ENCODE measurements at regions not wholly inside any gene's neighbourhood (a gene's known extent, or its start where the extent isn't known, plus 50 kb on each side); places are given as distances from the start of the nearest gene placed in this dataset.

DNA sequence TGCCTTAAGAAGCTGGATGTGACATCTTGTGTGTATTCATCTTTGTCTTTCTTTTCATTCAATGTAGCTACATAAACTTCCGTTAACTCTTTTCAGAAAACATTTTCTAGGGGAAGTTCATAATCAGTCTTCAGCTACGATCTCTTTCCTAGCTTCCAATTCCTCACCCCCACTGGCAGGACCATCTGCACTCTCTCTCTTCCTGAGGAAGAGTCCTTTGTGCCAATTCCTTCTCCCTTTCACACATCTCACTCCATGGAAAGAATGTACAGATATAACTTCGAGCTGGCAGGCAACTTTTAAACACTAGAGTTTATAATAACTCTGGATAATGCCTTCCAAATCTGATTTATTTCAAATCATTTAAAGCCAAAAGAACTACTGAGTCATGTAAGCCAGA is 495.7 kb downstream of the GALC start:
- DNase-seq = no peak

DNA sequence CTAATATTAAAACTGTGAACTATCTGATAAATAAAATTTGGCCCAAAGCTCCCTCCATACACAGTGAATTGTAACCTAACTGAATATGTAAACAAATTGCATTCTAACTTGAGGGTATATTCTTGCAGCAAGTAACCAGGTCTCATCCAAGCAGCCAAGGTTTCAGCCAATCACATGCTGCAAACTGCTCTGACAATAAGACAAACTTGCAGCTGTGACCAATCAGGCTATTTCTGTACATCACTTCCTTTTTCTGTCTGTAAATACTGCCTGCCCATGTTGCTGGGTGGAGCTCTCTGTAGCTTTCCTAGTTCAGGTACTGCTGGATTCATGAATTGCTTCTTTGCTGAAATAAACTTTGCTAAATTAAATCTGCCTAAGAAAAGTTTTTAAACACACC is 499.0 kb downstream of the GALC start:
- no peak for DNase-seq

DNA sequence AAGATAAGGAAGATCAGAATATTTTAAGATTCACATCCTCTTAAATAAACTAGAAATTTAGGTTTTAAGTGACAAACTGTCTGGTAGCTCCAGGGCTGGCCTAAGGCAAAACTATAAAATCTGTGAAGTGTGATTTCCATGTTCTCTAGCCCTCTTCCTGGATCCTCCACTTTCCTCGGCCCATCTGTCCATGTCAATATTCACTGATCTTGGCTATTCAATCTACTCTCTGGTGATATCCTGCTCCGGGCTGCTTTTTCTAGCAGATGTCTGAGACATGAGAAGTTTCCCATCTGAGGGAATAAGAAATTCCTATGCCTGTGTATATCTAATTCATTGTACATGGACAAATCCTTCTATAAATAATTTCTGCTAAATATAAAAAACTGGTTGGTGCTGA is 500.4 kb downstream of the GALC start:
- DNase-seq = no peak

- no peak for DNase-seq
Measured at GRCh38 chr14:87491816-87492215, 501.2 kb downstream of the GALC start.

GRCh38 chr14:87489196-87489819 is 503.7 kb downstream of the GALC start:
- no peak for DNase-seq

DNA sequence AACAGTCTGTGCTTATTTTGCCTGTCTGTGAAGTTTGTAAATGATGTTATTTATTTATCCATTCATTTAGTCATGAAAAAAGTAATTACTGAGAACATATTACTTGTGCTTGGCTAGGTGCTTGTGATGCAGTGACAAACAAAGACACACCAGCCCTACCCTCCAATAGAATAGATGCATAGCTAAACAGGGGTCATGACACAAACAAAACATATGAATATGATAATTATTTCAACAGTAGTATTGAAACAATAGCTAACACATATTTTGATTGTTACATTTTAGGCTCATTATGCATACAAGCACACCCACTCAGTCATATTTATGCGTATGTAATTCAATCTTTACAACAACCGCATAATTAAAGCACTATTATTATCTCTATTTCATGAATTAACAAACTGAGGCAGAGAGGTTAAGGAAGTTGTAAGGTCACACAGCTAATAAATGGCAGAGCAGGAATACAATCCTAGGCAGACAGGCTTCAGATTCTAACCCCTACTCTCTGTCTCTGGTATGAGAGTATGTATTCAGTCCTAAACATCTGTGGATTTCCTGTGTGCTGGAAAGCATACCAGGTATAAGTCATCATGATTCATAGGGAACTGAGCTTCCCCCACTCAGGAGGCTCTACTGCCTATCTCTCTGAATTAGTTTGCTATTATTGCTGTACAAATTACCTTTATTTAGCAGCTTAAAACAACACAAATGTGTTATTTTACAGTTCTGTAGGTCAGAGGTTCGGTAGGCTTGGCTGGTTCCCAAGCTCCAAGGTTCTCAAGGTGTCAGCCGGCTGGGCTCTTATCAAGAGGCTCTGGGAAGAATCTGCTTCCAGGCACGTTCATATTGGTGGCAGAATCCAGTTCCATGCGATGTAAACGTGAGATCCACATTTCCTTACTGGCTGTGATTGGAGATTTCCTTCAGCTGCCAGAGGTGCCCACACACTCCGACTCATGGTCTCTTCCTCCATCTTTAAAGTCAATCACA is 509.4 kb downstream of the GALC start:
- no peak for DNase-seq

DNA sequence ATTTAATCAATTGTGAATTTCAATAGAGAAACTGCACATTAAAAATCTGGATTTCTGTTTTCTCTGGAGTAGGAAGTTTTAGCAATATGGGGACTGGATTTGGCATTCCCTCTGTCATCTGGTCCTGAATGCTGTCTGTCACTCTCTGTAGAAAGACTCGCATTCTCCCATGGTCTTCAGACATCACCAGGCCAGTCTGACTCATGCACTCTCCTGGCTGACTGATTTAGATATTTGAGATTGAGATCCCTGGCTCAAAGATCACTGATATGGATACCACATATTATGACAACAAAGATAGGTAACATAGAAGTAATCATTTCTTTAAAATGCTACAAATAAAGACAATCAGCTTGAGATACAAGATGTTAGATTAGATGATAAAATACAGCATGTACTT is 524.5 kb downstream of the GALC start:
- DNase-seq = no peak

- DNase-seq = no peak
Measured at GRCh38 chr14:87467578-87467977, 525.4 kb downstream of the GALC start.

DNA sequence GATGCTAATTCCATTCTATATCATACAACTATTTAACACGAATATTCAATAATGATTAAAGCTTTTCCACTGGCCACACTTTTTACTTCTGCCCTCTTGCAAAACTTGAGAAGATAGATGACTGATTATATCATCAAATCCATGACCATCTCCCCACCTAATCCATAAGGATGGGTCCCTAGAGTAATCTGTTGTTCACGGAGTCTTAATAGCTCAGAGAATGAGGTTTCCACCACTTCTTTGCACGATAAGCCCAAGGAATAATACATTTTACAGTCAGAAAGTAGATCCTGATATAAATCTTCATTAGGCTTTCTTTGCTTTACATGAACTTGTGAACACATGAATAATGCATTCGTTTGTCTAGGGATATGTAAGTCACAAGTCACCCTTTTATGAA is 527.2 kb downstream of the GALC start:
- DNase-seq = no peak

DNA sequence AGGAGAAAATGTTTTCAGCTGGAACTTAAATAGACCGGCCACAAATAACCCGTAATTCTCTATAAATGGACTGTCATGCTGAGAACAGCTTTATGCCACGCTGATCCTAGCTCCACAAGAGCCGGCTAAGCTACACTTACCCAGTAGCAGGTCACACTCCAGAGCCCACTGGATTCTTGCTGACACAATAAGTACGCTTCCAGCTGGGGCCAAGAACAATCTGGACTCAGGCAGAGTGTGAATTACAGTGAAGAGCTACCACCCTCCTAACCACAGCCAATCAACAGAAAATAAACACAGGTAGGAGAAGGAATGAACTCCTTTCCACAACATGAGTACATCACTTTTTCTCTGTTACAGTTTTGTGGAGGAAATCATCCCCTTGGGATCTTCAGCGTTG is 531.3 kb downstream of the GALC start:
- DNase-seq = no peak

GRCh38 chr14:87457720-87458119 is 535.3 kb downstream of the GALC start:
- DNase-seq = no peak

DNA sequence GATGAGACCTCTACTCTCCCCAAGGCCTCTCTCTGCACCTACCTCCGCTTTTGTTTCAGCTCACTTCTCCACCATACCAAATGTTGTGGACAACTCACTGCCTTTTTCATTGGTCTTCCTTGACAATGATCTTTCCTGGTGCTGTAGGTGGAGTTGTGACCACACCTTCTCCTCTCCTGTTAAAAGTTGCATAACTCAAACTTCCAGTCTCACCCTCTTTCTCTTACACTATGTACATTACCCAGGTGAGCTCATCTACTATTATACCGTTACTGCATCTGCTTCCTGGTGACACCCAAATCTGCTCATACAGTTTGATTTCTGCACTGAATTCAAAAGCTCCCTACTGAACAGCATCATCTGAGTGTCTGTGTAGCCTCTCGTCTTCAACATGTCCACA is 542.8 kb downstream of the GALC start:
- DNase-seq = no peak

DNA sequence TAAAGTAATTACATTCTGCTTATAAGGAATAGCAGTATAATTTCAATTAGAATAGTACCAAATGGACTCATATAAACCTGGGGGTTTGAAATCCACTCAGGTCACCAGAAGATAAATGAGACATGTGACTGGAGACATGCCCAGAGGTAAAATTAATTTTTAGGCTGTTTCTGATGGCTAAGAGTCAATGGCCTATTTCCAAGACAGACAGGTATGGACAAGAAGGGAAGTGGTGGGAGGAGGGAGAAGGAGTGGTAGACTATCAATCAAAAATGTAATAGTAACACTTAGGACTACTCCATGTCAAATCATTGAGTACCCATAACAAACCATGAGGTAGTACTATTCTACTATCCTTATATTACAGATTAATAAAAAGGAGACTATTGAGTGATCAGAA is 544.0 kb downstream of the GALC start:
- no peak for DNase-seq

DNA sequence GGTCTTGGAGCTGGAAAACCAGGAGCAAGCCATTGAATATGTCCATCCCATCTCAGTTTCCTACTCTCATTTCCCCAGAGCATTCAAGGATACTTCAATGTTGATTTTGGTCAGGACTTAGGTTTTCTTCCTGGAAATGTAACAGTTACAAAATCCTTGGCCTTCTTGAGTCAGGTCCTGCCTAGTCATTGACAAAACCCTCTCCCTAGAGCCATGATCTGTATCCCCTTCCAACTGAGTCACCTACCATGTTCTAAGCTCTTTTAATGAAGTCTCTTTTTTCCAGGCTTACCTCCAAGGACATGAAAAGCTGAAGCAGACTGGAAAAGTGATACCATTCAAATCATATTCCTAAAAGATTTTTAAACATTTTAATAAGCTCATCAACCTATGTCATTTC is 549.2 kb downstream of the GALC start:
- no peak for DNase-seq

DNA sequence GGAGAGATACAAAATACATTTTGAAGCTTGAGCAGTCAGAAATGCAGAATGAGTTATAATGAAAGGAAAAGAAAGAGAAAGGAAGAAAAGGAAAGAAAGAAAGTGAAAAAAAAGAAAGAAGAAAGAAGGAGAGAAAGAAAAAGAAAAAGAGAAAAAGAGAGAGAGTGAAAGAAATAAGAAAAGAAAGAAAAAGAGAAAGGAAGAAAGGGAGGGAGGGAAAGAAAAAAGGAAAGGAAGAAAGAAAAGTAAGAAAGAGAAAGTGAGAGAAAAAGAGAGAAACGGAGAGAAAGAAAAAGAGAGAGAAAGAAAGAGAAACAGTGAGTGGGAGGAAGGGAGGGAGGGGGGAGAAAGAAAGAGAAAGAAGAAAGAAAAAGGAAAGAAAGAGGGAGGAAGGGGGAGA is 549.9 kb downstream of the GALC start:
- DNase-seq = no peak

DNA sequence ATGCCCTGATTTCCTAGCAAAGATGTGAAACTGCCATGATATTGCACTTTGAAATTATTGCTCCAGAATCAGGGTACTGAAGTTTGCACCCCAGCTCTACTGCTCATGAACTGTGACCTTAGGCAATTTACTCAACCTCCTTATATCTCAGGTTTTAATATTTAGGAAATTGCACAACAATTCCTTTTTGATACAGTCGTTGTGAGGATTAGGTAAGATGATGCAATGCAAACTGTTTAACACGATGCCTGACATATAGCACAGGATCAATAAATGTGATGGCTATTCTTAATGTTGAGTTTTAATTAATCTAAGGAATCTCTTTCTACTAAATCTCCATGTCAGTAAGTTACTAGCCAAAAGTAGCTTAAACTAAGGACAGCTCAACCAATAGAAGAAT is 555.8 kb downstream of the GALC start:
- DNase-seq = no peak

- no peak for DNase-seq
Measured at GRCh38 chr14:87434680-87435079, 558.3 kb downstream of the GALC start.

GRCh38 chr14:87434011-87434410 is 559.0 kb downstream of the GALC start:
- DNase-seq = no peak

GRCh38 chr14:87432698-87433097 is 560.3 kb downstream of the GALC start:
- no peak for DNase-seq

DNA sequence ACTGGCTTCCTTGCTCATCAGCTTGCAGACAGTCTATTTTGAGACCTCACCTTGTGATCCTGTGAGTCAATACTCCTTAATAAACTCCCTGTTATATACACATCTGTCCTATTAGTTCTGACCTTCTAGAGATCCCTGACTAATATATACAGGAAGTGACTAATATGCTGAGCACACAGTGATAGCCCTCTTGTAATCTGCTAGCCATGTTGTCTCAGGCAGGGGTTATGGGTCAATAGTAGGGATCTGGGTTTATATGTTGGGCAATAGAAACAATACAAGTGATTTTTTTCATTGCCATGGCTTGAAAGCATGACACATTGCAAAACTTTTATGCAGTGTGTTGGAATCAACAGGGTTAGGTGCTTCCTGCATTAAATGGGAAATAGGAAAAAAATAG is 562.2 kb downstream of the GALC start:
- no peak for DNase-seq

DNA sequence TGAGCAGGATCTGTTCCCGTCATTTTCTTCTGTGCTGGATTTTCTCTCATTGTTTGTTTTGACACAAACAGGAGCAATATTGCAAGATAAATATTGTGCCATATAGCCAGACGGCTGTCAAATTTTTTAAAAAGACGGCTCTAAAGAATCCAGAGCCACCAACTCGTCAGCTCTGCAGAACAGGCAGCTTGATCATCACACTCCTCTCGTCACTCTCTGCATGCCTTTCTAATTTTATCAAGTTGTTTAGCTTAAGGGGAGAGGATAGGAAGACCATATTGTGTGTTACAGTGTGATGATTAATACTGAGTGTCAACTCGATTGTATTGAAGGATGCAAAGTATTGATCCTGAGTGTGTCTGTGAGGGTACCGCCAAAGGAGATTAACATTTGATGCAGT is 562.8 kb downstream of the GALC start:
- no peak for DNase-seq

DNA sequence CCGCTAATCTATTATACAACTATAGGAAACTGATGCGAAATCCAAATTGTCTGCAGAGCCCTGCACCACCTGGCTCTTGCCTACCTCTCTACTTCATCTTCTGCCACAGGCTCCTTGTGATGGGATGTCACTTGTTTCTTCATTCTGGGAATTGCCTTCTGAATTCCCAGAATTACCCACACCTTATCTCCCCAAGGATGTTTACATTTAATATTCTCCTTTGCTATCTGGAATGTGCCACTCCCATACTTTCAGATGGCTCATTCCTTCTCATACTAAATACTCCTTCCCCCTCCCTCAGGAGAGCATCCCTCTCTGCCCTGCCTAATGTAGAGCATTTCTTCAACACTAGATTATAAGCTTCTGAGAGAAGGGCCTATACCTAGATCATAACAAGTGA is 573.1 kb downstream of the GALC start:
- no peak for DNase-seq

DNA sequence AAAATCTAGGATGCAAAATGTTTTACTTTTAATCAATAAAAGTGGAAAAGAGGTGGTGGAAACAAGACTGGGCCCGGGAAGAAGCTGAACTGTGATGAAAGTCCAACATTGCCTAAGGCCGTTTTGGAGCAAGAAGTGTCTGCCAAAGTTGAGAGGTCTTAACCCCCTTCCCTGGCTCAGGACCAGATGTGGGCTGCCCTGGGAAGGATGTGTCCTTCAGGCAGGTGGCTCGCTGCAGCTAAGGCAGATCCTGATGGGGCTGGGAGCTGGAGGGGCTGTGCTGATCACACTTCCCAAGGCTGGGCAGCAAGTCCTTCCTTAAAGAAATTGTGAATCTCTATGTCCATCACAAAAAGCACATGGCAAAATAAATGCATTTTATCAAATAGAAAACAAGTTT is 581.6 kb downstream of the GALC start:
- no peak for DNase-seq

- no peak for DNase-seq
Measured at GRCh38 chr14:87409393-87409792, 583.6 kb downstream of the GALC start.

- no peak for DNase-seq
Measured at GRCh38 chr14:87407344-87407743, 585.6 kb downstream of the GALC start.

Data from activated gamma-delta T cell treated with Interleukin-2 at 50 U/mL for 16 hours (primary cell).